Upper lobe of left lung (tissue), 6 donors: ENCODE measurements at regions not wholly inside any gene's neighbourhood (a gene's known extent, or its start where the extent isn't known, plus 50 kb on each side); places are given as distances from the start of the nearest gene placed in this dataset.
A peak's percentile ranks its signal among the peaks of the same experiment; 100 is the strongest.

ENCODE experiments used
- ATAC-seq, 2 donors: fragments of 200-7000 bp; cut with Tn5 transposase; one replicate each; pipeline ENCODE4 v1.9.1; 2022; ENCODE audit warnings: mild to moderate bottlenecking in 2 of 2, moderate library complexity in 2 of 2; ENCODE audit not compliant: low FRiP score in 2 of 2
- DNase-seq, 2 donors: peaks; one replicate each; pipeline ENCODE4 v3.0.0-alpha.2; 2019 to 2020
- H3K27ac ChIP-seq, 4 donors: fragments of 200-600 bp; sonication (generic); one replicate each; pipeline ENCODE4 v1.5.1; 2016 to 2019
- H3K27me3 ChIP-seq, 4 donors: fragments of 200-600 bp; sonication (generic); one replicate each; pipeline ENCODE4 v1.5.1; 2017 to 2019
- H3K36me3 ChIP-seq, 4 donors: fragments of 200-600 bp; sonication (generic); one replicate each; pipeline ENCODE4 v1.5.1; 2016 to 2019
- H3K4me1 ChIP-seq, 4 donors: fragments of 200-600 bp; sonication (generic); one replicate each; pipeline ENCODE4 v1.5.1; 2018 to 2019
- H3K4me3 ChIP-seq, 4 donors: fragments of 200-600 bp; sonication (generic); one replicate each; pipeline ENCODE4 v1.5.1; 2017 to 2019; ENCODE audit warnings: mild to moderate bottlenecking in 2 of 4, moderate library complexity in 1 of 4
- H3K9me3 ChIP-seq, 4 donors: fragments of 200-600 bp; sonication (generic); one replicate each; pipeline ENCODE4 v1.5.1; 2018 to 2019
- CTCF ChIP-seq, 6 experiments: fragments of 450-650 bp in 4 of 6; fragments of 200-600 bp in 2 of 6; sonication (generic) in 2 of 6; IDR thresholded peaks; one replicate each; pipeline ENCODE4 v1.5.1; 2016 to 2019; ENCODE audit warnings: antibody characterized with exemption in 6 of 6
- EP300 ChIP-seq, 4 donors: sonication (generic); formaldehyde crosslinking; IDR thresholded peaks; one replicate each; pipeline ENCODE4 v1.5.1; 2017; ENCODE audit warnings: antibody characterized with exemption in 4 of 4, control low read depth in 2 of 4
- POLR2A ChIP-seq, 4 donors: fragments of 450-650 bp; IDR thresholded peaks; one replicate each; pipeline ENCODE4 v1.5.1; 2016 to 2017; ENCODE audit warnings: antibody characterized with exemption in 4 of 4, mild to moderate bottlenecking in 2 of 4
- POLR2AphosphoS5 ChIP-seq, 2 donors: sonication (generic); formaldehyde crosslinking; IDR thresholded peaks; one replicate each; pipeline ENCODE4 v1.5.1; 2017; ENCODE audit warnings: antibody characterized with exemption in 2 of 2
- WGBS, 2 donors: methylation state at CpG; one replicate each; pipeline ENCODE4 v1.1.5; 2017 to 2018; 5-methylcytosine and 5-hydroxymethylcytosine counted together
- donor health status: DM: no; HTN: no; CAD: no; lungs with moderate emphysema.
- donor health status: DM: no; HTN: yes; CAD: no; lungs with severe emphysema.

- H3K36me3 ChIP-seq, result peaks cover 0 to 3% (median 0%) of the 10 kb centered on the region in 4 donors
- peak in 1 of 2 donors; percentile 66 for ATAC-seq
- H3K27me3 ChIP-seq, result no peaks in the 10 kb centered on the region
- DNase-seq, result peak in 1 of 2 donors; percentile 26
- H3K9me3 ChIP-seq, result no peaks in the 10 kb centered on the region
- H3K4me1 ChIP-seq, result peaks cover 18 to 39% (median 29%) of the 10 kb centered on the region in 4 donors
- no peak overlapping the region for H3K4me3 ChIP-seq
- peak overlapping the region in 3 of 4 donors; percentile 10 to 74 (median 51) for H3K27ac ChIP-seq
- TF ChIP-seq POLR2A (IDR thresholded peaks at IDR 0.05) (no peak), EP300 (IDR thresholded peaks at IDR 0.05) (peak in 1 of 4 donors; percentile 16), POLR2AphosphoS5 (IDR thresholded peaks at IDR 0.05) (peak in 1 of 2 donors; percentile 11)
- 63 to 66% methylated on average over 4 of the region's 4 CpGs for WGBS, 2 donors
Observed at GRCh38 chr11:8775332-8775731, 92.7 kb downstream of the RPL27A start.

- Histone ChIP-seq H3K27me3 (no peaks in the 10 kb centered on the region), H3K9me3 (no peaks in the 10 kb centered on the region), H3K36me3 (peaks cover 0 to 3% (median 0%) of the 10 kb centered on the region in 4 donors), H3K27ac (peak overlapping the region in 3 of 4 donors; percentile 10 to 74 (median 51)), H3K4me3 (no peak overlapping the region), H3K4me1 (peaks cover 18 to 39% (median 29%) of the 10 kb centered on the region in 4 donors)
- WGBS, 2 donors, result 93 to 95% methylated on average over 1 of the region's 1 CpG
- ATAC-seq, result no peak
- TF ChIP-seq POLR2AphosphoS5 (IDR thresholded peaks at IDR 0.05), result no peak
- TF ChIP-seq CTCF (IDR thresholded peaks at IDR 0.05), result no peak
- no peak for TF ChIP-seq POLR2A (IDR thresholded peaks at IDR 0.05)
- TF ChIP-seq EP300 (IDR thresholded peaks at IDR 0.05), result no peak
- no peak for DNase-seq
Observed at GRCh38 chr11:8775734-8776133, 93.1 kb downstream of the RPL27A start.

- H3K4me1 ChIP-seq, result peaks cover 18 to 38% (median 27%) of the 10 kb centered on the region in 4 donors
- TF ChIP-seq CTCF (IDR thresholded peaks at IDR 0.05), result no peak
- no peak for TF ChIP-seq POLR2AphosphoS5 (IDR thresholded peaks at IDR 0.05)
- TF ChIP-seq EP300 (IDR thresholded peaks at IDR 0.05), result no peak
- no peak for TF ChIP-seq POLR2A (IDR thresholded peaks at IDR 0.05)
- ATAC-seq, result no peak
Observed at GRCh38 chr11:8776209-8776608, 93.6 kb downstream of the RPL27A start.

GRCh38 chr11:8777907-8778767 lies 95.5 kb downstream of the RPL27A start:
- DNase-seq (peak in 1 of 2 donors; percentile 24), ATAC-seq (peak; percentile 32 to 84)
- peak overlapping the region; percentile 18 to 41 (median 27) for H3K27ac ChIP-seq
- 57 to 84% methylated on average over 7 to 8 of the region's 8 CpGs for WGBS, 2 donors
- TF ChIP-seq POLR2A (IDR thresholded peaks at IDR 0.05) (no peak), EP300 (IDR thresholded peaks at IDR 0.05) (no peak), CTCF (IDR thresholded peaks at IDR 0.05) (no peak), POLR2AphosphoS5 (IDR thresholded peaks at IDR 0.05) (no peak)
- H3K9me3 ChIP-seq, result no peaks in the 10 kb centered on the region
- H3K4me1 ChIP-seq, result peaks cover 15 to 38% (median 27%) of the 10 kb centered on the region in 4 donors
- peaks cover 0 to 3% (median 0%) of the 10 kb centered on the region in 4 donors for H3K36me3 ChIP-seq
- H3K4me3 ChIP-seq, result no peak overlapping the region
- H3K27me3 ChIP-seq, result no peaks in the 10 kb centered on the region

More at GRCh38 chr11:8776209-8776608, 93.6 kb downstream of the RPL27A start:
- Histone ChIP-seq H3K4me3 (no peak overlapping the region), H3K27ac (peak overlapping the region in 3 of 4 donors; percentile 49 to 74 (median 51)), H3K27me3 (no peaks in the 10 kb centered on the region), H3K9me3 (no peaks in the 10 kb centered on the region), H3K36me3 (peaks cover 0 to 3% (median 0%) of the 10 kb centered on the region in 4 donors)
- WGBS, 2 donors, result 82 to 100% methylated on average over 2 to 3 of the region's 3 CpGs
- DNase-seq, result peak in 1 of 2 donors; percentile 55

- ATAC-seq (peak in 1 of 2 donors; percentile 35), DNase-seq (no peak)
- TF ChIP-seq POLR2A (IDR thresholded peaks at IDR 0.05) (no peak), CTCF (IDR thresholded peaks at IDR 0.05) (no peak), EP300 (IDR thresholded peaks at IDR 0.05) (no peak), POLR2AphosphoS5 (IDR thresholded peaks at IDR 0.05) (no peak)
- no peak overlapping the region for H3K4me3 ChIP-seq
- peaks cover 15 to 34% (median 25%) of the 10 kb centered on the region in 4 donors for H3K4me1 ChIP-seq
- peak overlapping the region in 1 of 4 donors; percentile 33 for H3K27ac ChIP-seq
- 62 to 65% methylated on average over 4 of the region's 4 CpGs for WGBS, 2 donors
- H3K27me3 ChIP-seq, result no peaks in the 10 kb centered on the region
- H3K9me3 ChIP-seq, result no peaks in the 10 kb centered on the region
- H3K36me3 ChIP-seq, result peaks cover 0 to 3% (median 0%) of the 10 kb centered on the region in 4 donors
Observed at GRCh38 chr11:8779107-8779506, 96.5 kb downstream of the RPL27A start.
